SU-DHL-6 (cell line): ENCODE measurements at regions not wholly inside any gene's neighbourhood (a gene's known extent, or its start where the extent isn't known, plus 50 kb on each side); places are given as distances from the start of the nearest gene placed in this dataset.

Experiments
- CTCF ChIP-seq: fragments of 200-600 bp; sonication (generic); IDR thresholded peaks from one replicate; pipeline ENCODE4 v1.5.1; 2017; ENCODE audit warnings: antibody characterized with exemption, mild to moderate bottlenecking, low read length, moderate library complexity; ENCODE audit not compliant: insufficient read depth, poor library complexity, severe bottlenecking
- EZH2phosphoT487 ChIP-seq: fragments of 200-600 bp; sonication (generic), shearing (Covaris generic); conservative IDR thresholded peaks from 2 replicates; pipeline ENCODE4 v1.6.1; 2018; ENCODE audit warnings: mild to moderate bottlenecking, antibody characterized with exemption, low read length, moderate library complexity, mixed read lengths

DNA sequence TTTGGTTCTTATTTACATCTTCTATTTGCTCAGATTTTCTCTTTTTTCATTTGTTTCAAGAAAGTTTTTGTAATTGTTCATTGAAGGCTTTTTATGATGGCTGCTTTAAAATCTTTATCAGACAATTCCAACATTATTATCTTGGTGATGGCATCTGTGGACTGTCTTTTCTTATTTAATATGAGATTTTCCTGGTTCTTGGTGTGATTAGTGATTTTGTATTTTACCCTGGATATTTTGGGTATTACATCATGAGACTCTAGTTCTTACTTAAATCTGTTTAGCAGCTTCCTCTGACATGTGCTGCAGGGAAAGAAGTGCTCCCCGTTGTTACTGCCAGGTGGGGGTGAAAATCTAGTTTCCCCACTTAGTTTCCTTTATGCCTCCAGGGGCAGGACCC is 94.2 kb upstream of the ANKH start:
- TF ChIP-seq CTCF: no peak
- TF ChIP-seq EZH2phosphoT487: no peak
